ENCODE measurements at regions not wholly inside any gene's neighbourhood (a gene's known extent, or its start where the extent isn't known, plus 50 kb on each side); places are given as distances from the start of the nearest gene placed in this dataset.
"Not testable (repeated sequence)": the region's sequence is repeated elsewhere in the genome, so short reads cannot be mapped to it uniquely, and the experiment has no call there.

- no peak for DNase-seq (ENCODE audit: low read depth)
These were observed 145.9 kb upstream of the CITED2 start for GRCh38 chr6:139520321-139520768.

GRCh38 chr6:139519571-139520031 is 145.2 kb upstream of the CITED2 start:
- DNase-seq (ENCODE audit: low read depth), result peak; percentile 82

DNA sequence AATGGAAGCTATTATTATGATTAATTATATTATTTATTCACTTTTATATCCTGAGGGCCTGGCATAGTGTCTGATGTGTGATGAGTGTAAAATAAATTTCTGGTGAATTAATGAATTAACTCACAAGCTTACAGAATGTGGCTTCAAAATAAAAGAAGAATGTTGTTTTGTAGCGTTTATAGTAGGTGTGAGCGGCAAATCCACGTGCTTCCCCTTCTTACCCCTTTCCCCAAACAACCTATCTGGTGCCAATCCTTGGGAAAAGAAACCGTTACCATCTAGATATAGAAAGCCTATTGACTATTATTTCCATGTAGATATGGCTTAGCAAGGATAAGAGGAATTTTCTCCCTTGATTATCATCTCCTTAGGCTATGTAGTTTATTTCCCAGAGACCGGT is 144.6 kb upstream of the CITED2 start:
- no peak for DNase-seq (ENCODE audit: low read depth)

DNA sequence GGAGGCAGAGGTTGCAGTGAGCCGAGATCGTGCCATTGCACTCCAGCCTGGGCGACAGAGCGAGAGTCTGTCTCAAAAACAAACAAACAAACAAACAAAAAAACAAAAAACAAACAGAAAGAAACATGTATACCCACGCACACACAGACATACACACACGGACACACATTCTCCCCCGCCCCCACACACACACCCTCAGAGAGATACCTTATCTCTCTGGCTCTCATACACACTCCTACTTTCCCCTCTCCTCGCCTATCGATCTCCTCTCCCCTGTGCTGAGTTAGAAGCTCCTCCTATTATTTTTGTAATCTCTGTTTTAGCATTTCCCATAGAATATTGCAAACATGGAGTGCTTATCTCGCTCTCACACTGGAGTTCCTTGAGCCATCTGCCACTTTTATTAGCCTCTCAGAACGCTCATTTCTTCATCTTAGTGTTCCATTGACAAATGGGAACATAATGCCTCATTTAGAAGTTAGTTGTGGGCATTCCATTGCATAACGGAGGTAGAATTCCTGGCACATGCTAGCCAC is 144.2 kb upstream of the CITED2 start:
- DNase-seq (ENCODE audit: low read depth), result no peak

DNA sequence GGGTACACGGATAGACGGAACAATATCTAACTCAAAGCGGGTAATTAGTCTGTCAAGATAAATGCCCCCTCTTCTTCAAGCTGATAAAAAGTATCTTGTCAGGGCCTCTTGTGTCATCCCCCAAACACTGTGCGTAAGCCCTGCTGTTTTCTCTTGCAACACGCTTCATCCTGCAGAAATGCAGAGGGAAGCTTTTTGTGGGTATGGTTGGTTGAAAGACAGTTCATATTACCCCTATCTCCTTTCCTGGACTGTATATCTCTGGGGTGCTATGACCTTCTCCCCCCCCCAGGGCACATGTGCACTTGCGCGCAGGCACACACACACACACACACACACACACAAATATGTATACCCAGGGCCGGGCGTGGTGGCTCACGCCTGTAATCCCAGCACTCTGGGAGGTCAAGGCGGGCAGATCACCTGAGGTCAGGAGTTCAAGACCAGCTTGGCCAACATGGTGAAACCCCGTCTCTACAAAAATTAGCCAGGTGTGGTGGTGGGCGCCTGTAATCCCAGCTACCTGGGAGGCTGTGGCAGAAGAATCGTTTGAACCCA is 143.6 kb upstream of the CITED2 start:
- DNase-seq (ENCODE audit: low read depth), result not testable (repeated sequence)

DNA sequence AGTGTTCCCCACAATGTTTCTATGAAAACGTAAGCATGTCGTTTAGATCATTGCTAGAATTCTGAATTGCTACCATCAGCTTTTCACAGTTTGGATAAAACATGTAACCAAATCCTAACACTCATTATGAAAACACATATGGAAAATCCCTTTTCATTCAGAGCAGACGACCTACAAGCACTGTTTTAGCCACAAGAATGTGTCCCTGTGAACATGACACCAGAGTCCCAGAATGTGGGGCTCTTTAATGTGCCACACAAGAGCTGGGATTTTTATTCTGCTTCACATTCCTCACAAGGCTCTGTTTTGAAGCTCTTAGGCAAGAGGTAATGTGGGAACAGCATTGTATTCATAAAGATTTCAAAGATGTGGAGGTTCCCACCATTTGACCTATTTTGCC is 141.1 kb upstream of the CITED2 start:
- DNase-seq (ENCODE audit: low read depth), result peak; percentile 47

DNA sequence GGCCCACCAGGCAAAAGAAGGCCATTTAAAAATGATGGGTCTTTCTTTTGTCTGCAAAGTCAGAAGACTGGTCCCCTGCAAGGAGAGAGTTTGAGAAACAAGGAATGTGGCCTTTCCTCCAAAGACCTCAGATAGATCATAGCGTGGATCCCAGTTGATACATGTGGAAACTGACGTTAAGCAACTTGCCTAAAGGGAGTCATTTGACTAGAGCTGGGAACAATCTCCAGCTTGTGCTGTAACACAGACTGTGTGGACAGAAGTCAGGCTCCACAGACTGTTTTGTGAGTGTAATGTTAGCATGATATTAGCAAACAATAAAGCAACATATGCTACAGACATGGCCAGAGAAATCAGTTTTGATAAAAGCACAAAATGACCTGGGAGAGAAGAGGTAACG is 140.4 kb upstream of the CITED2 start:
- no peak for DNase-seq (ENCODE audit: low read depth)

- DNase-seq (ENCODE audit: low read depth), result peak; percentile 32
These were observed 135.8 kb upstream of the CITED2 start for GRCh38 chr6:139510040-139510790.

DNA sequence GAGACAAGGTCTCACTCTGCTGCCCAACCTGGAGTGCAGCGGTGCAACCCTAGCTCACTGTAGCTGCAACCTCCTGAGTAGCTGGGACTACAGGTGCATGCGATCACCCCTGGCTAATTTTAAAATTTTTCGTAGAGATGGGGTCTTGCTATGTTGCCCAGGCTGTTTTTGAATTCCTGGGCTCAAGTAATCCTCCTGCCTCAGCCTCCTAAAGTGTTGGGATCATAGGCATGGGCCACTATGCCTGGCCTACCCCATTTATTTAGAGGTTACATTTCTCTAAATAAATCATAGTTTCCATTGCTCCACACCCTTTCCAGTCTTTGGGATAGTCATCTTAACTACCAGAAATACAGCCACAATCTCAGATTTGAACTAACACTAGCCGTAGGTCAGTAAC is 134.7 kb upstream of the CITED2 start:
- DNase-seq (ENCODE audit: low read depth), result no peak

GRCh38 chr6:139508576-139508975 is 134.1 kb upstream of the CITED2 start:
- no peak for DNase-seq (ENCODE audit: low read depth)

GRCh38 chr6:139508023-139508422 is 133.6 kb upstream of the CITED2 start:
- no peak for DNase-seq (ENCODE audit: low read depth)

- DNase-seq (ENCODE audit: low read depth), result no peak
These were observed 126.5 kb upstream of the CITED2 start for GRCh38 chr6:139500977-139501376.

DNA sequence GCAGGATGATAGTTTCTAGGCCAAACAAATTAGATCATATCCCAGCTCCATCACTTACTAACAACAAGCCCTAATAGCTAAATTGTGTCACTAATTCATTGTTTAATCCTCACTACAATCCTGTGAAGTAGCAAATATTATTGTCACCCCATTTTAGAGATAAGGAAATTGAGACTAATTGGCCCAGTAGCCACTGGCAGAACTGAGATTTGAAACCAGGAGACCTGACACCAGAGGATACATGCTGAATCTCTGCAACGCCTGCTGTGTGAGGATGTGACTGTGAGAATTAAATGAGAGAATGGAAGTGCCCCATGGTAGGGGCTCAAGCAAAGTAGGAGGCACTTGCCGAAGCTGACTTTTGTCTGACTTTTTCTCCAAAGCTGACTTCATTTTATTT is 124.3 kb upstream of the CITED2 start:
- DNase-seq (ENCODE audit: low read depth), result no peak

- no peak for DNase-seq (ENCODE audit: low read depth)
These were observed 123.0 kb upstream of the CITED2 start for GRCh38 chr6:139497345-139497961.

- DNase-seq (ENCODE audit: low read depth), result no peak
These were observed 122.4 kb upstream of the CITED2 start for GRCh38 chr6:139496654-139497344.

DNA sequence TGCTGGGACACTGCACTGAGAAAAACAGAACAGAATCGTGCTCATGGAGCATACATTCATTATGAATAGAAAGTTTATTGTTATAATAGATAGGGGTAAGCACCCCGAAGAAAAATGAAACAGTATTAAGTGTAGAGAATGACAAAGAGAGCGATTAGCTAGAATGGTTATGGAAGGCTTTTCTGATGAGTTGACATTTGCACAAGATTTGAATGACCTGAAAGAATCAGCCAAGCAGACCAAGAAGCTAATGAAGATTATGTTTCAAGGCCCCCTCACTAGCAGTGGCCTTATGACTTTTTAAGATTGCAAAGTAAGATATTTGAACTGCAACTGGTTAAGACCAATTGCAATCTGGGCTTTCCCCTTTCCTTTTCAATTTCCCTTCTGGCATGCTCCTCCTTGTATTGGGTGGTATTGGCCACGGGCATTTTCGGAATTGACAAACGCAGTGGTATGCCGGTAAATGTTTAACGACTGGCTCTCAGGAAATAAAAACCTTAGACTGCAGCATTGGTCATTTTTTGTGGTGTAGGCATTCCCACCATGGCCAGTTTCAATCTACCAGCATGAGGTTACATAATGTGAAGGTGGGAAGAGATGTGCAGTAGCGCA is 120.0 kb upstream of the CITED2 start:
- no peak for DNase-seq (ENCODE audit: low read depth)

DNA sequence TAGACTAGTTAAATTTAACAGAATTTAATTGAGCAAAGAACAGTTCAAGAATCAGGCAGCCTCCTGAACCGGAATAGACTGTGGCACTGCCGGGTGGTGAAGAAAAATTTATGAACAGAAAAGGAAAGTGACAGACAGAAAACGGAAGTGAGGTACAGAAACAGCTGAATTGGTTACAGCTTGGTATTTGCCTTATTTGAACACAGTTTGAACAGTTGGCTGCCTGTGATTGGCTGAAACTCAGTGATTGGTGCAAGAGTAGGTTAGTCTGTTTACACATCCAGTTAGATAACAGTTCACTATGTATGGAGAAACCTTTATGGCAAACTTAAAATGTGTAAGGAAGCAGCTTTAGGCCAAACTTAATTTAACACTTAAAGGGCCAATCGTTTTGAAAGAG is 116.0 kb upstream of the CITED2 start:
- peak; percentile 47 for DNase-seq (ENCODE audit: low read depth)

DNA sequence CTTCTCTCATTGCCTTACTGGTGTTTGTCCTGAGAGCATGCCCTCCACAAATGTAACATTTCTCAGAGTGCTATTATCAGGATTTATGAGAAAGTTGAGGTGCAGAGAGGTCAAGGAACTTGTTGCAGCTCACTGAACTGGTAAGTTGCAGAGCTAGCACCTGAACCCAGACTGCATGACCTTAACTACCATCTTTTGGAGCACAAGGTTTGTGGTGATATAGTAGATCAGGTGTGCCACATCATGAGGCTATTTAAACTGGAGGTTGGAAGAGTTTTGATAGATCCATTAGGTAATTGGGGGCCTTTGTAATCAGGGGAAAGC is 112.0 kb upstream of the CITED2 start:
- DNase-seq (ENCODE audit: low read depth), result no peak

- DNase-seq (ENCODE audit: low read depth), result no peak
These were observed 111.5 kb upstream of the CITED2 start for GRCh38 chr6:139485742-139486475.

DNA sequence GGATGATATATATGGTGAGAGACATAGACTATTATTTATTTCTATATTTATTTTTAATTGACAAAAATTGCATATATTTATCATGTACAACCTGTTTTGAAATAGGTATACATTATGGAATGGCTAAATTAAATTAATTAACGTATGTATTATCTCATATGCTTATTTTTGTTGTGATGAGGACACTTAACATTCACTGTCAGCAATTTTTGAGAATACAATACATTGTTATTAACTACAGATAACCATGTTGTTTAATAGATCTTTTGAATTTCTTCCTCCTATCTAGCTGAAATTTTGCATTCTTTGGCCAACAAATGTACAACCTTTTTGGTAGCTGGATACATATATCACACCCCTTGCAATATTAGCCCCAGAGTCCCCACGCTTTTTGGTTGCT is 110.7 kb upstream of the CITED2 start:
- no peak for DNase-seq (ENCODE audit: low read depth)

DNA sequence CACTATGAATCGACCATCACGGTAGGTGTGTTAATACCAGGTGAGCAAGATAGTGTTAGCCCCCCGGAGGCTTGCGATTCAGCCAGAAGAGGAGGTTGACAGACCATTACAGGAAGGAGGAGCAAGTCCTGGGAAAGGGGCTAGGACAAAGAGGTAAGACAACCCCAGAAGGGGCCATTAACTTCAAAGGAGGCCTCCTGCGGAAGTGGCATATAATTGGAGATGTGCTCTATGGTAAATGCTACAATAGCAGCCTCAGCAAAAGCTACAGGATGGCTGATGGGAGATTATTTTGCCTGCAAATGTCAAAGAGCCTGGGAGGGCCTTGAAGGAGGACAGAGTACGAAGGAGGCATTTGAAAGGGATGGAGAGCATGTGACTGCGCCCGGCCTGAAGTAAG is 108.6 kb upstream of the CITED2 start:
- DNase-seq (ENCODE audit: low read depth), result no peak

Measured in myocyte (in vitro differentiated cells).